ENCODE measurements at regions not wholly inside any gene's neighbourhood (a gene's known extent, or its start where the extent isn't known, plus 50 kb on each side); places are given as distances from the start of the nearest gene placed in this dataset.
"Not testable (repeated sequence)": the region's sequence is repeated elsewhere in the genome, so short reads cannot be mapped to it uniquely, and the experiment has no call there.

- H3K9ac ChIP-seq (ENCODE audit: control insufficient read depth, insufficient read depth, low read length); POLR2A ChIA-PET; RAD21 ChIA-PET (ENCODE audit: unreplicated experiment); H3K4me3 ChIP-seq; H3K9me3 ChIP-seq (replicated peaks; ENCODE audit: control insufficient read depth, insufficient read depth, low read length); H3K27ac ChIP-seq (ENCODE audit: control insufficient read depth, insufficient read depth); H2AFZ ChIP-seq (ENCODE audit: control insufficient read depth, low read depth, low read length); H3K4me1 ChIP-seq (ENCODE audit: control insufficient read depth, insufficient read depth, low read length); CTCF ChIA-PET; in situ Hi-C loops (cut with MboI); H3K27me3 ChIP-seq (replicated peaks in 1 of 2; ENCODE audit: control insufficient read depth in 2 of 2, insufficient read depth in 2 of 2, low read length in 1 of 2); H4K20me1 ChIP-seq (ENCODE audit: control insufficient read depth, insufficient read depth); BruUV-seq (replicated peaks); DNase-seq (ENCODE audit: low read depth, low spot score); H3K36me3 ChIP-seq (ENCODE audit: control insufficient read depth in 2 of 2, insufficient read depth in 2 of 2, low read length in 1 of 2); intact Hi-C loops (cut with micrococcal nuclease; ENCODE audit: unreplicated experiment); FAIRE-seq; ATAC-seq; H3K4me2 ChIP-seq (ENCODE audit: control insufficient read depth, insufficient read depth); H3K79me2 ChIP-seq (ENCODE audit: control insufficient read depth, insufficient read depth, low read length): not testable (repeated sequence)
- SMC1A ChIA-PET (ENCODE audit: uncharacterized antibody, unreplicated experiment), result interaction anchor here (0.6 kb wide), 1 partner anchor 757 kb away, joined by 4 read pairs; no protein-coding TSS in a partner anchor
- WGBS (ENCODE audit: insufficient coverage, insufficient replicate concordance, low lambda C conversion rate, missing lambda C conversion rate), result 82% methylated on average over 13 of the region's 15 CpGs
Measured at GRCh38 chr16:29144669-29145062, 159.8 kb downstream of the LAT start.

GRCh38 chr16:29143739-29144668 is 159.2 kb downstream of the LAT start:
- H3K79me2 ChIP-seq (ENCODE audit: control insufficient read depth, insufficient read depth, low read length); BruUV-seq (replicated peaks); H3K27me3 ChIP-seq (replicated peaks in 1 of 2; ENCODE audit: control insufficient read depth in 2 of 2, insufficient read depth in 2 of 2, low read length in 1 of 2); H3K4me1 ChIP-seq (ENCODE audit: control insufficient read depth, insufficient read depth, low read length); H3K36me3 ChIP-seq (ENCODE audit: control insufficient read depth in 2 of 2, insufficient read depth in 2 of 2, low read length in 1 of 2); intact Hi-C loops (cut with micrococcal nuclease; ENCODE audit: unreplicated experiment); H3K4me2 ChIP-seq (ENCODE audit: control insufficient read depth, insufficient read depth); H4K20me1 ChIP-seq (ENCODE audit: control insufficient read depth, insufficient read depth); DNase-seq (ENCODE audit: low read depth, low spot score); RAD21 ChIA-PET (ENCODE audit: unreplicated experiment); CTCF ChIA-PET; ATAC-seq; FAIRE-seq; H3K9ac ChIP-seq (ENCODE audit: control insufficient read depth, insufficient read depth, low read length); H2AFZ ChIP-seq (ENCODE audit: control insufficient read depth, low read depth, low read length); H3K27ac ChIP-seq (ENCODE audit: control insufficient read depth, insufficient read depth); H3K4me3 ChIP-seq; POLR2A ChIA-PET; in situ Hi-C loops (cut with MboI); H3K9me3 ChIP-seq (replicated peaks; ENCODE audit: control insufficient read depth, insufficient read depth, low read length): not testable (repeated sequence)
- SMC1A ChIA-PET (ENCODE audit: uncharacterized antibody, unreplicated experiment), result interaction anchor here (0.6 kb wide), 1 partner anchor 757 kb away, joined by 4 read pairs; no protein-coding TSS in a partner anchor
- 87% methylated on average over 19 of the region's 23 CpGs for WGBS (ENCODE audit: insufficient coverage, insufficient replicate concordance, low lambda C conversion rate, missing lambda C conversion rate)

- RAD21 ChIA-PET (ENCODE audit: unreplicated experiment); FAIRE-seq: not testable (repeated sequence)
Measured at GRCh38 chr16:29142506-29142905, 157.7 kb downstream of the LAT start.

More at GRCh38 chr16:29142506-29142905, 157.7 kb downstream of the LAT start:
- H4K20me1 ChIP-seq (ENCODE audit: control insufficient read depth, insufficient read depth); SMC1A ChIA-PET (ENCODE audit: uncharacterized antibody, unreplicated experiment); in situ Hi-C loops (cut with MboI); DNase-seq (ENCODE audit: low read depth, low spot score); H3K9me3 ChIP-seq (replicated peaks; ENCODE audit: control insufficient read depth, insufficient read depth, low read length); H2AFZ ChIP-seq (ENCODE audit: control insufficient read depth, low read depth, low read length); H3K27ac ChIP-seq (ENCODE audit: control insufficient read depth, insufficient read depth); H3K27me3 ChIP-seq (replicated peaks in 1 of 2; ENCODE audit: control insufficient read depth in 2 of 2, insufficient read depth in 2 of 2, low read length in 1 of 2); H3K79me2 ChIP-seq (ENCODE audit: control insufficient read depth, insufficient read depth, low read length); POLR2A ChIA-PET; BruUV-seq (replicated peaks); H3K4me2 ChIP-seq (ENCODE audit: control insufficient read depth, insufficient read depth); ATAC-seq; CTCF ChIA-PET; intact Hi-C loops (cut with micrococcal nuclease; ENCODE audit: unreplicated experiment); H3K4me1 ChIP-seq (ENCODE audit: control insufficient read depth, insufficient read depth, low read length); H3K36me3 ChIP-seq (ENCODE audit: control insufficient read depth in 2 of 2, insufficient read depth in 2 of 2, low read length in 1 of 2); H3K4me3 ChIP-seq; H3K9ac ChIP-seq (ENCODE audit: control insufficient read depth, insufficient read depth, low read length): not testable (repeated sequence)
- WGBS (ENCODE audit: insufficient coverage, insufficient replicate concordance, low lambda C conversion rate, missing lambda C conversion rate), result 90% methylated on average over 14 of the region's 14 CpGs

All from GM12878 (cell line).